Astrocyte (in vitro differentiated cells and primary cell): ENCODE measurements at regions not wholly inside any gene's neighbourhood (a gene's known extent, or its start where the extent isn't known, plus 50 kb on each side); places are given as distances from the start of the nearest gene placed in this dataset.

ENCODE experiments used
- CTCF ChIP-seq: IDR thresholded peaks from 2 replicates; pipeline ENCODE4 v1.5.1; 2011; ENCODE audit warnings: low read depth, mild to moderate bottlenecking, inconsistent platforms, low read length, moderate library complexity; ENCODE audit not compliant: insufficient read depth
- EZH2 ChIP-seq: IDR thresholded peaks from 2 replicates; pipeline ENCODE4 v1.6.1; 2012; ENCODE audit warnings: mild to moderate bottlenecking, low read length, inconsistent platforms; ENCODE audit not compliant: insufficient read depth

GRCh38 chr7:24059775-24060174 lies 224.2 kb upstream of the NPY start:
- no peak for TF ChIP-seq CTCF
- TF ChIP-seq EZH2 = no peak
